Spleen (tissue), 11 donors: ENCODE measurements at regions not wholly inside any gene's neighbourhood (a gene's known extent, or its start where the extent isn't known, plus 50 kb on each side); places are given as distances from the start of the nearest gene placed in this dataset.

Source experiments
- DNase-seq: peaks from one replicate; pipeline ENCODE4 v3.0.0-alpha.2; 2020
- H3K27ac ChIP-seq, 8 donors: fragments of 200-600 bp; sonication (generic) in 7 of 8; 1 replicate in 4 of 8; 2 replicates in 4 of 8; pipeline versions ENCODE4 v1.5.0 to v1.8.0; 2016 to 2021; ENCODE audit warnings: inconsistent platforms in 4 of 8, mild to moderate bottlenecking in 4 of 8, moderate library complexity in 1 of 8
- H3K27me3 ChIP-seq, 7 donors: fragments of 200-600 bp; sonication (generic) in 6 of 7; replicated peaks in 1 of 7; 1 replicate in 4 of 7; 2 replicates in 3 of 7; pipeline versions ENCODE4 v1.5.0 to v1.8.0; 2016 to 2021; ENCODE audit warnings: inconsistent platforms in 3 of 7, mild to moderate bottlenecking in 1 of 7
- H3K36me3 ChIP-seq, 6 donors: fragments of 200-600 bp; sonication (generic) in 5 of 6; 1 replicate in 4 of 6; 2 replicates in 2 of 6; pipeline versions ENCODE4 v1.5.0 to v1.8.0; 2016 to 2021; ENCODE audit warnings: inconsistent platforms in 2 of 6
- H3K4me1 ChIP-seq, 6 donors: fragments of 200-600 bp; sonication (generic) in 5 of 6; 1 replicate in 3 of 6; 2 replicates in 3 of 6; pipeline versions ENCODE4 v1.5.0 to v1.8.0; 2016 to 2021; ENCODE audit warnings: inconsistent platforms in 3 of 6
- H3K4me3 ChIP-seq, 8 donors: fragments of 200-600 bp; sonication (generic) in 7 of 8; 1 replicate in 4 of 8; 2 replicates in 4 of 8; pipeline versions ENCODE4 v1.5.0 to v1.8.0; 2016 to 2021; ENCODE audit warnings: inconsistent platforms in 4 of 8, mild to moderate bottlenecking in 4 of 8, moderate library complexity in 2 of 8
- H3K9me3 ChIP-seq, 8 donors: fragments of 200-600 bp; sonication (generic) in 7 of 8; 1 replicate in 4 of 8; 2 replicates in 4 of 8; pipeline versions ENCODE4 v1.5.0 to v1.8.0; 2016 to 2021; ENCODE audit warnings: inconsistent platforms in 4 of 8
- CTCF ChIP-seq, 11 experiments: fragments of 200-600 bp in 7 of 11; fragments of 450-650 bp in 4 of 11; sonication (generic) in 4 of 11; IDR thresholded peaks in 8 of 11; conservative IDR thresholded peaks in 3 of 11; 1 replicate in 7 of 11; 2 replicates in 4 of 11; pipeline versions ENCODE4 v1.4.0 to v1.8.0; 2016 to 2021; ENCODE audit warnings: antibody characterized with exemption in 11 of 11, inconsistent platforms in 4 of 11, mild to moderate bottlenecking in 1 of 11
- POLR2A ChIP-seq, 3 donors: fragments of 450-650 bp; IDR thresholded peaks; one replicate each; pipeline ENCODE4 v1.5.1; 2017; ENCODE audit warnings: antibody characterized with exemption in 3 of 3, mild to moderate bottlenecking in 1 of 3
- POLR2AphosphoS5 ChIP-seq, 3 donors: sonication (generic); formaldehyde crosslinking; IDR thresholded peaks; one replicate each; pipeline ENCODE4 v1.5.1; 2017; ENCODE audit warnings: antibody characterized with exemption in 3 of 3
- WGBS, 5 donors: extraction: QIAGEN DNeasy Blood & Tissue Kit in 3 of 5; methylation state at CpG; one replicate each; pipeline versions ENCODE4 v1.1.5 to v1.1.7; 2013 to 2018; 5-methylcytosine and 5-hydroxymethylcytosine counted together
- intact Hi-C: fragments of 100-400 bp; cut with DNase I; formaldehyde crosslinking; loops from one replicate; pipeline ENCODE4 v1.15.0; 2023; ENCODE audit warnings: low total_unique reads
- donor health status: healthy with polysubstance abuse.
- donor health status: DM: no; HTN: no; CAD: no; lungs with moderate emphysema.
- donor health status: DM: no; HTN: no; CAD: no.
- donor health status: Bipolar disorder and iron deficiency.
- donor health status: healthy.
- donor health status: DM: no; HTN: no; CAD: no.
- donor health status: DM: yes; HTN: yes; CAD: no.

- Histone ChIP-seq H3K27me3 (no peaks in the 10 kb centered on the region), H3K9me3 (peaks cover 0 to 5% (median 0%) of the 10 kb centered on the region in 8 donors), H3K36me3 (no peaks in the 10 kb centered on the region), H3K4me3 (no peak overlapping the region), H3K27ac (no peak overlapping the region), H3K4me1 (no peaks in the 10 kb centered on the region)
- WGBS, 5 donors: 49 to 74% (median 61%) methylated on average over 3 of the region's 3 CpGs
- TF ChIP-seq POLR2AphosphoS5 (IDR thresholded peaks at IDR 0.05) (no peak), CTCF (IDR thresholded peaks at IDR 0.05 in 8 of 11, conservative IDR thresholded peaks at IDR 0.05 in 3 of 11) (no peak), POLR2A (IDR thresholded peaks at IDR 0.05) (no peak)
- intact Hi-C loops: no loop called here
- no peak for DNase-seq
These were observed 435.7 kb upstream of the MDGA2 start for GRCh38 chr14:48111151-48111550.

GRCh38 chr14:48107646-48108045, 432.2 kb upstream of the MDGA2 start:
- no peaks in the 10 kb centered on the region for H3K4me1 ChIP-seq
- intact Hi-C loops: no loop called here
- H3K4me3 ChIP-seq: no peak overlapping the region
- peaks cover 0 to 15% (median 5%) of the 10 kb centered on the region in 8 donors for H3K9me3 ChIP-seq
- H3K27ac ChIP-seq: no peak overlapping the region
- 53 to 86% (median 78%) methylated on average over 1 of the region's 1 CpG for WGBS, 5 donors
- no peaks in the 10 kb centered on the region for H3K27me3 ChIP-seq
- TF ChIP-seq POLR2AphosphoS5 (IDR thresholded peaks at IDR 0.05): no peak
- no peak for TF ChIP-seq POLR2A (IDR thresholded peaks at IDR 0.05)
- no peak for TF ChIP-seq CTCF (IDR thresholded peaks at IDR 0.05 in 8 of 11, conservative IDR thresholded peaks at IDR 0.05 in 3 of 11)
- no peak for DNase-seq
- H3K36me3 ChIP-seq: no peaks in the 10 kb centered on the region

DNA sequence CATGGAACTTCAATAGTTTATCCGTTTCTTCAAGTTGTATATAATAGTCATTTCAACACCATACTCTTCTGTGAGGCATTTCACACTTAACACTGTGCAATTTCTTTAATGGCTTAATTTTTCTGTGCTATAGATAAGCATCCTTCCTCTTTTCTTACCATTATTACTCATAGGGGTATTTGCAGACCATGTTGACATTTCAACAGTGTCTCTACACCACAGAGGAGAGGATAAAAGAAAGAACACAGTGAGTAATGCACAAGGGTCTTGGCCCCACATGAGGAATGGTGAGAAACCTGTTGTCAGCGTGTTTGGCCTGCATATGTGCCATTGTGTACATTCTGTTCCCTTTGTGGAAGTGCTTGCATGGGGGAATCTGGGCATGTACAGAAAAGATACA, 421.5 kb upstream of the MDGA2 start:
- no peak for DNase-seq
- no peaks in the 10 kb centered on the region for H3K27me3 ChIP-seq
- no peak overlapping the region for H3K4me3 ChIP-seq
- no peaks in the 10 kb centered on the region for H3K4me1 ChIP-seq
- H3K27ac ChIP-seq: no peak overlapping the region
- no peaks in the 10 kb centered on the region for H3K36me3 ChIP-seq
- no peak for TF ChIP-seq CTCF (IDR thresholded peaks at IDR 0.05 in 8 of 11, conservative IDR thresholded peaks at IDR 0.05 in 3 of 11)
- TF ChIP-seq POLR2A (IDR thresholded peaks at IDR 0.05): no peak
- no peak for TF ChIP-seq POLR2AphosphoS5 (IDR thresholded peaks at IDR 0.05)
- WGBS, 5 donors: 59 to 84% (median 73%) methylated on average over 2 of the region's 2 CpGs
- H3K9me3 ChIP-seq: peaks cover 0 to 40% (median 6%) of the 10 kb centered on the region in 8 donors
- intact Hi-C loops: no loop called here

DNA sequence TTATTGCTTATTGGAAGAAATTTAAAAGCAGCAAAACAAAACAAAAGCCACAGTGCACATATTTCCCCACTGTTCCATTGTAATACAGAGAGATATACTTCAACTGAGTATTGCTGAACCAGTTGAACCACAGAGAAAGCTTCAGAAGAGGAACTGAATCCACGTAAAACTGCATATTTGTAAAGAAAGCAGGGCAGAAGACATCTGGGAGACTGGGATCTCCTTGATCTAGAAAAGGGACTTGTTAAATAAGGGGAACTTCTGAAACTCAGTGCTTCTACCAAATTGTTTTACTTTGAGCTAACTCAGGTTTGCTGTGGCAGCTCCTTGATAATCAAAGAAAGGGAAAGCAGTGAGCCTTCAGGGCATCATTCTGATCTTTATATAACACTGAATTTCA, 411.1 kb upstream of the MDGA2 start:
- no peak for TF ChIP-seq POLR2A (IDR thresholded peaks at IDR 0.05)
- no peak for TF ChIP-seq POLR2AphosphoS5 (IDR thresholded peaks at IDR 0.05)
- no peak for TF ChIP-seq CTCF (IDR thresholded peaks at IDR 0.05 in 8 of 11, conservative IDR thresholded peaks at IDR 0.05 in 3 of 11)
- 41 to 79% (median 71%) methylated on average over 1 of the region's 1 CpG for WGBS, 5 donors
- Histone ChIP-seq H3K4me1 (no peaks in the 10 kb centered on the region), H3K27me3 (no peaks in the 10 kb centered on the region), H3K9me3 (peaks cover 0 to 16% (median 0%) of the 10 kb centered on the region in 8 donors), H3K4me3 (no peak overlapping the region), H3K36me3 (no peaks in the 10 kb centered on the region), H3K27ac (no peak overlapping the region)
- DNase-seq: no peak
- intact Hi-C loops: no loop called here
